ENCODE measurements at regions not wholly inside any gene's neighbourhood (a gene's known extent, or its start where the extent isn't known, plus 50 kb on each side); places are given as distances from the start of the nearest gene placed in this dataset.
"Not testable (repeated sequence)": the region's sequence is repeated elsewhere in the genome, so short reads cannot be mapped to it uniquely, and the experiment has no call there.

- Histone ChIP-seq H3K4me1 (no peaks in the 10 kb centered on the region), H3K27ac (no peak overlapping the region), H3K4me3 (no peak overlapping the region), H3K36me3 (no peaks in the 10 kb centered on the region), H3K27me3 (ENCODE audit: low read depth) (no peaks in the 10 kb centered on the region), H3K9me3 (peaks cover 5% of the 10 kb centered on the region)
- peak; percentile 87 to 92 for ATAC-seq
- TF ChIP-seq CTCF (IDR thresholded peaks at IDR 0.05): peak; percentile 84
- intact Hi-C loops (cut with DNase I): no loop called here
- peak; percentile 69 for DNase-seq
These were observed 272.5 kb downstream of the RRAGC start for GRCh38 chr1:38586993-38587646.

- no peak for ATAC-seq
- no peak for DNase-seq
- H3K4me3 ChIP-seq: no peak overlapping the region
- no peaks in the 10 kb centered on the region for H3K9me3 ChIP-seq
- H3K27ac ChIP-seq: no peak overlapping the region
- no peaks in the 10 kb centered on the region for H3K36me3 ChIP-seq
- no peaks in the 10 kb centered on the region for H3K4me1 ChIP-seq
- intact Hi-C loops (cut with DNase I): no loop called here
- TF ChIP-seq CTCF (IDR thresholded peaks at IDR 0.05): no peak
- H3K27me3 ChIP-seq (ENCODE audit: low read depth): no peaks in the 10 kb centered on the region
These were observed 273.6 kb downstream of the RRAGC start for GRCh38 chr1:38585971-38586370.

GRCh38 chr1:38585460-38585859 lies 274.1 kb downstream of the RRAGC start:
- Histone ChIP-seq H3K4me3 (no peak overlapping the region), H3K36me3 (no peaks in the 10 kb centered on the region), H3K4me1 (no peaks in the 10 kb centered on the region), H3K27ac (no peak overlapping the region), H3K27me3 (ENCODE audit: low read depth) (peaks cover under 1% of the 10 kb centered on the region), H3K9me3 (no peaks in the 10 kb centered on the region)
- intact Hi-C loops (cut with DNase I): no loop called here
- no peak for ATAC-seq
- no peak for TF ChIP-seq CTCF (IDR thresholded peaks at IDR 0.05)
- no peak for DNase-seq

- no peak for DNase-seq
- ATAC-seq: no peak
- Histone ChIP-seq H3K4me3 (no peak overlapping the region), H3K9me3 (no peaks in the 10 kb centered on the region), H3K4me1 (no peaks in the 10 kb centered on the region), H3K27me3 (ENCODE audit: low read depth) (peaks cover 7% of the 10 kb centered on the region), H3K36me3 (no peaks in the 10 kb centered on the region), H3K27ac (no peak overlapping the region)
- TF ChIP-seq CTCF (IDR thresholded peaks at IDR 0.05): no peak
- intact Hi-C loops (cut with DNase I): no loop called here
These were observed 274.9 kb downstream of the RRAGC start for GRCh38 chr1:38584448-38585355.

DNA sequence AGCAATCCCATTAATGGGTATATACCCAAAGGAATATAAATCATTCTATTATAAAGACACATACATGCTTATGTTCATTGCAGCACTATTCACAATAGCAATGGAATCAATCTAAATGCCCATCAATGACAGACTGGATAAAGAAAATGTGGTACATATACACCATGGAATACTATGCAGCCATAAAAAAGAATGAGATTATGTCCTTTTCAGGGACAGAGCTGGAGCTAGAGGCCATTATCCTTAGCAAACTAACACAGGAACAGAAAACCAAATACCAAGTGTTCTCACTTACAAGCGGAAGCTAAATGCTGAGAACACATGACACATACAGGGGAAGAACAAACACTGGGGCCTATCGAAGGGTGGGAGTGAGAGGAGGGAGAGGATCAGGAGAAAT lies 276.3 kb downstream of the RRAGC start:
- H3K27ac ChIP-seq; H3K4me3 ChIP-seq; H3K4me1 ChIP-seq; DNase-seq; H3K9me3 ChIP-seq; H3K36me3 ChIP-seq; intact Hi-C loops (cut with DNase I); ATAC-seq: not testable (repeated sequence)
- H3K27me3 ChIP-seq (ENCODE audit: low read depth): peaks cover 16% of the 10 kb centered on the region

- H3K4me3 ChIP-seq: no peak overlapping the region
- peaks cover 29% of the 10 kb centered on the region for H3K27me3 ChIP-seq (ENCODE audit: low read depth)
- no peaks in the 10 kb centered on the region for H3K36me3 ChIP-seq
- H3K27ac ChIP-seq: no peak overlapping the region
- H3K4me1 ChIP-seq: peaks cover 8% of the 10 kb centered on the region
- TF ChIP-seq CTCF (IDR thresholded peaks at IDR 0.05): no peak
- intact Hi-C loops (cut with DNase I): no loop called here
- DNase-seq (no peak), ATAC-seq (no peak)
- no peaks in the 10 kb centered on the region for H3K9me3 ChIP-seq
These were observed 278.2 kb downstream of the RRAGC start for GRCh38 chr1:38581396-38581795.
